ENCODE measurements at regions not wholly inside any gene's neighbourhood (a gene's known extent, or its start where the extent isn't known, plus 50 kb on each side); places are given as distances from the start of the nearest gene placed in this dataset.

- Mint-ChIP-seq H3K4me3 (no peak overlapping the region), H3K4me1 (no peaks in the 10 kb centered on the region), H3K9me3 (peaks cover 7% of the 10 kb centered on the region), H3K27ac (no peak overlapping the region), H3K27me3 (ENCODE audit: low read depth) (peaks cover 36% of the 10 kb centered on the region), H3K36me3 (ENCODE audit: low read depth) (no peaks in the 10 kb centered on the region)
- TF ChIP-seq CTCF (IDR thresholded peaks at IDR 0.05; ENCODE audit: unreplicated experiment in 3 of 3), result no peak
These were observed 315.2 kb downstream of the AJAP1 start for GRCh38 chr1:4969556-4970129.

- H3K27ac Mint-ChIP-seq, result no peak overlapping the region
- peaks cover 48% of the 10 kb centered on the region for H3K27me3 Mint-ChIP-seq (ENCODE audit: low read depth)
- no peaks in the 10 kb centered on the region for H3K4me1 Mint-ChIP-seq
- no peak for TF ChIP-seq CTCF (IDR thresholded peaks at IDR 0.05; ENCODE audit: unreplicated experiment in 3 of 3)
- no peaks in the 10 kb centered on the region for H3K36me3 Mint-ChIP-seq (ENCODE audit: low read depth)
- H3K9me3 Mint-ChIP-seq, result peaks cover 4% of the 10 kb centered on the region
- no peak overlapping the region for H3K4me3 Mint-ChIP-seq
These were observed 311.1 kb downstream of the AJAP1 start for GRCh38 chr1:4965346-4966075.

- Mint-ChIP-seq H3K36me3 (ENCODE audit: low read depth) (no peaks in the 10 kb centered on the region), H3K9me3 (peaks cover 4% of the 10 kb centered on the region), H3K4me1 (no peaks in the 10 kb centered on the region), H3K27ac (no peak overlapping the region), H3K4me3 (no peak overlapping the region), H3K27me3 (ENCODE audit: low read depth) (peaks cover 48% of the 10 kb centered on the region)
- TF ChIP-seq CTCF (IDR thresholded peaks at IDR 0.05; ENCODE audit: unreplicated experiment in 3 of 3), result no peak
These were observed 310.4 kb downstream of the AJAP1 start for GRCh38 chr1:4964634-4965345.

- no peaks in the 10 kb centered on the region for H3K9me3 Mint-ChIP-seq
- H3K36me3 Mint-ChIP-seq (ENCODE audit: low read depth), result no peaks in the 10 kb centered on the region
- H3K27ac Mint-ChIP-seq, result no peak overlapping the region
- no peak overlapping the region for H3K4me3 Mint-ChIP-seq
- TF ChIP-seq CTCF (IDR thresholded peaks at IDR 0.05; ENCODE audit: unreplicated experiment in 3 of 3), result no peak
- H3K4me1 Mint-ChIP-seq, result no peaks in the 10 kb centered on the region
- H3K27me3 Mint-ChIP-seq (ENCODE audit: low read depth), result peaks cover 48% of the 10 kb centered on the region
These were observed 308.8 kb downstream of the AJAP1 start for GRCh38 chr1:4963251-4963650.

GRCh38 chr1:4962836-4963235 lies 308.4 kb downstream of the AJAP1 start:
- H3K27me3 Mint-ChIP-seq (ENCODE audit: low read depth), result peaks cover 48% of the 10 kb centered on the region
- no peak overlapping the region for H3K27ac Mint-ChIP-seq
- H3K4me1 Mint-ChIP-seq, result no peaks in the 10 kb centered on the region
- H3K4me3 Mint-ChIP-seq, result no peak overlapping the region
- H3K36me3 Mint-ChIP-seq (ENCODE audit: low read depth), result no peaks in the 10 kb centered on the region
- TF ChIP-seq CTCF (IDR thresholded peaks at IDR 0.05; ENCODE audit: unreplicated experiment in 3 of 3), result no peak
- no peaks in the 10 kb centered on the region for H3K9me3 Mint-ChIP-seq
